ENCODE measurements at regions not wholly inside any gene's neighbourhood (a gene's known extent, or its start where the extent isn't known, plus 50 kb on each side); places are given as distances from the start of the nearest gene placed in this dataset.

- no peak overlapping the region for H3K27ac ChIP-seq
- no peaks in the 10 kb centered on the region for H3K4me1 ChIP-seq
- whole genome bisulfite sequencing (ENCODE audit: missing lambda C conversion rate), result 5% methylated on average over 3 of the region's 3 CpGs
- CTCF ChIA-PET, result no interaction called here
- FAIRE-seq (no peak), ATAC-seq (no peak), DNase-seq (ENCODE audit: low read depth in 1 of 2, low spot score in 1 of 2) (no peak)
- H3K4me3 ChIP-seq, result no peak overlapping the region
- POLR2A ChIA-PET, result no interaction called here
- TF ChIP-seq TP53 (CRISPR knock-in tag; IDR thresholded peaks at IDR 0.05), result no peak
- TF ChIP-seq MYC (IDR thresholded peaks at IDR 0.05; ENCODE audit: borderline replicate concordance, low read length), result no peak
- TF ChIP-seq FOXS1 (CRISPR knock-in tag; IDR thresholded peaks at IDR 0.05), result no peak
- no peak for TF ChIP-seq HES2 (IDR thresholded peaks at IDR 0.05)
- no peak for TF ChIP-seq ZSCAN20 (CRISPR knock-in tag; IDR thresholded peaks at IDR 0.05)
- no peak overlapping the region for H3K4me2 ChIP-seq
- no peaks in the 10 kb centered on the region for H3K9me3 ChIP-seq
These were observed 388.9 kb downstream of the SH3GL2 start for GRCh38 chr9:17967731-17968130.

GRCh38 chr9:17969232-17969631 lies 390.4 kb downstream of the SH3GL2 start:
- FAIRE-seq, result no peak
- Histone ChIP-seq H3K9me3 (no peaks in the 10 kb centered on the region), H3K4me3 (no peak overlapping the region), H3K4me2 (no peak overlapping the region), H3K4me1 (no peaks in the 10 kb centered on the region), H3K27ac (no peak overlapping the region)
- DNase-seq (ENCODE audit: low read depth in 1 of 2, low spot score in 1 of 2), result no peak
- CTCF ChIA-PET, result interaction anchor here (1.6 kb wide), 1 partner anchor 12 kb away, joined by 4 read pairs; no protein-coding TSS in a partner anchor
- WGBS (ENCODE audit: missing lambda C conversion rate), result 0% methylated on average over 1 of the region's 1 CpG
- TF ChIP-seq FOSB (CRISPR knock-in tag; IDR thresholded peaks at IDR 0.05) (no peak), POLR2A (IDR thresholded peaks at IDR 0.05; ENCODE audit: low read length) (no peak), EHF (CRISPR knock-in tag; IDR thresholded peaks at IDR 0.05) (no peak), MAZ (IDR thresholded peaks at IDR 0.05; ENCODE audit: borderline replicate concordance, low read depth, low read length) (no peak), RFX5 (IDR thresholded peaks at IDR 0.05) (no peak), HOXB5 (CRISPR knock-in tag; IDR thresholded peaks at IDR 0.05) (no peak), ZFP36 (IDR thresholded peaks at IDR 0.05; ENCODE audit: borderline replicate concordance, partially characterized antibody) (no peak)
- POLR2A ChIA-PET, result no interaction called here
- no peak for ATAC-seq

- no peak for FAIRE-seq
- POLR2A ChIA-PET, result no interaction called here
- no peak for TF ChIP-seq HDAC2 (IDR thresholded peaks at IDR 0.05)
These were observed 391.4 kb downstream of the SH3GL2 start for GRCh38 chr9:17970277-17970676.

GRCh38 chr9:17978773-17979172 lies 399.9 kb downstream of the SH3GL2 start:
- 3% methylated on average over 2 of the region's 2 CpGs for WGBS (ENCODE audit: missing lambda C conversion rate)
- no peak for TF ChIP-seq POLR2A (IDR thresholded peaks at IDR 0.05; ENCODE audit: low read length)
- no peak for TF ChIP-seq TFCP2L1 (CRISPR knock-in tag; IDR thresholded peaks at IDR 0.05)
- TF ChIP-seq ZSCAN20 (CRISPR knock-in tag; IDR thresholded peaks at IDR 0.05), result no peak
- no peak for TF ChIP-seq NR3C1 (IDR thresholded peaks at IDR 0.05)
- no peak for TF ChIP-seq RARB (CRISPR knock-in tag; IDR thresholded peaks at IDR 0.05)
- TF ChIP-seq SMC3 (IDR thresholded peaks at IDR 0.05), result no peak
- TF ChIP-seq CBX2 (IDR thresholded peaks at IDR 0.05; ENCODE audit: borderline replicate concordance, low read depth), result no peak
- no peak for TF ChIP-seq BHLHE40 (IDR thresholded peaks at IDR 0.05; ENCODE audit: low read depth, low read length)
- TF ChIP-seq REST (IDR thresholded peaks at IDR 0.05), result no peak
- FAIRE-seq (no peak), DNase-seq (ENCODE audit: low read depth in 1 of 2, low spot score in 1 of 2) (no peak), ATAC-seq (no peak)
- H3K9me3 ChIP-seq, result no peaks in the 10 kb centered on the region
- H3K4me1 ChIP-seq, result no peaks in the 10 kb centered on the region
- CTCF ChIA-PET, result interaction anchor here (0.5 kb wide), 1 partner anchor 1175 kb away, joined by 3 read pairs; no protein-coding TSS in a partner anchor
- no peak overlapping the region for H3K4me3 ChIP-seq
- no peak overlapping the region for H3K27ac ChIP-seq
- H3K4me2 ChIP-seq, result no peak overlapping the region
- POLR2A ChIA-PET, result no interaction called here

More at GRCh38 chr9:17970277-17970676, 391.4 kb downstream of the SH3GL2 start:
- no peak for DNase-seq (ENCODE audit: low read depth in 1 of 2, low spot score in 1 of 2)
- H3K9me3 ChIP-seq, result no peaks in the 10 kb centered on the region
- H3K4me2 ChIP-seq, result no peak overlapping the region
- no peaks in the 10 kb centered on the region for H3K4me1 ChIP-seq
- CTCF ChIA-PET, result interaction anchor here (1.6 kb wide), 1 partner anchor 13 kb away, joined by 4 read pairs; no protein-coding TSS in a partner anchor
- H3K4me3 ChIP-seq, result no peak overlapping the region
- H3K27ac ChIP-seq, result no peak overlapping the region
- ATAC-seq, result no peak

Measured in A549 (cell line).